BLaER1 treated with 17β-estradiol and CSF1 and Interleukin-3, amounts not matched to agents 10 nM and 100 nM (cell line): ENCODE measurements at regions not wholly inside any gene's neighbourhood (a gene's known extent, or its start where the extent isn't known, plus 50 kb on each side); places are given as distances from the start of the nearest gene placed in this dataset.
"Not testable (repeated sequence)": the region's sequence is repeated elsewhere in the genome, so short reads cannot be mapped to it uniquely, and the experiment has no call there.

Source experiments
- H3K27ac ChIP-seq, 11 experiments: shearing (Covaris generic); formaldehyde crosslinking; 2 replicates each; pipeline ENCODE4 v1.8.1; 2022
- H3K27me3 ChIP-seq, 11 experiments: shearing (Covaris generic); formaldehyde crosslinking; 2 replicates each; pipeline ENCODE4 v1.8.1; 2022
- H3K36me3 ChIP-seq, 11 experiments: shearing (Covaris generic); formaldehyde crosslinking; 2 replicates each; pipeline ENCODE4 v1.8.1; 2022
- H3K4me1 ChIP-seq, 10 experiments: shearing (Covaris generic); formaldehyde crosslinking; 2 replicates each; pipeline ENCODE4 v1.8.1; 2022
- H3K4me2 ChIP-seq, 11 experiments: shearing (Covaris generic); formaldehyde crosslinking; 2 replicates each; pipeline ENCODE4 v1.8.1; 2022
- H3K4me3 ChIP-seq, 10 experiments: shearing (Covaris generic); formaldehyde crosslinking; 2 replicates each; pipeline ENCODE4 v1.8.1; 2022
- H3K9ac ChIP-seq, 11 experiments: shearing (Covaris generic); formaldehyde crosslinking; 2 replicates each; pipeline ENCODE4 v1.8.1; 2022
- H3K9me3 ChIP-seq, 11 experiments: shearing (Covaris generic); formaldehyde crosslinking; replicated peaks in 1 of 11; 2 replicates each; pipeline ENCODE4 v1.8.1; 2022
- H4K20me1 ChIP-seq, 11 experiments: shearing (Covaris generic); formaldehyde crosslinking; 2 replicates each; pipeline ENCODE4 v1.8.1; 2022
- Cebpa-rat ChIP-seq, 11 experiments: shearing (Covaris generic); IDR thresholded peaks; 2 replicates each; pipeline ENCODE4 v1.8.1; 2022

- no peak for TF ChIP-seq Cebpa-rat (IDR thresholded peaks at IDR 0.05)
- H3K9me3 ChIP-seq, result peaks cover 0 to 8% (median 0%) of the 10 kb centered on the region in 11 experiments; a peak in 1 of 22 replicates
- no peaks in the 10 kb centered on the region; a peak in 1 of 22 replicates for H4K20me1 ChIP-seq
- no peaks in the 10 kb centered on the region for H3K27me3 ChIP-seq
- peaks cover 0 to 18% (median under 1%) of the 10 kb centered on the region in 10 experiments; a peak in 5 of 20 replicates for H3K4me1 ChIP-seq
- H3K4me2 ChIP-seq, result no peak overlapping the region
- no peak overlapping the region for H3K4me3 ChIP-seq
- no peak overlapping the region for H3K27ac ChIP-seq
- no peak overlapping the region for H3K9ac ChIP-seq
- H3K36me3 ChIP-seq, result no peaks in the 10 kb centered on the region
Measured at GRCh38 chr1:29628190-29628589, 391.9 kb downstream of the PTPRU start.

GRCh38 chr1:29626726-29627125 is 390.4 kb downstream of the PTPRU start:
- TF ChIP-seq Cebpa-rat (IDR thresholded peaks at IDR 0.05), result no peak
- H3K27me3 ChIP-seq, result no peaks in the 10 kb centered on the region
- H3K36me3 ChIP-seq, result no peaks in the 10 kb centered on the region

GRCh38 chr1:29626066-29626465 is 389.7 kb downstream of the PTPRU start:
- H3K9me3 ChIP-seq, result peaks cover 0 to 8% (median 0%) of the 10 kb centered on the region in 11 experiments; a peak in 1 of 22 replicates
- TF ChIP-seq Cebpa-rat (IDR thresholded peaks at IDR 0.05), result no peak

More at GRCh38 chr1:29626726-29627125, 390.4 kb downstream of the PTPRU start:
- peaks cover 0 to 19% (median 7%) of the 10 kb centered on the region in 10 experiments; a peak in 9 of 20 replicates for H3K4me1 ChIP-seq
- no peak overlapping the region for H3K4me2 ChIP-seq
- H3K4me3 ChIP-seq, result no peak overlapping the region
- peaks cover 0 to 8% (median 0%) of the 10 kb centered on the region in 11 experiments; a peak in 1 of 22 replicates for H3K9me3 ChIP-seq
- no peaks in the 10 kb centered on the region; a peak in 1 of 22 replicates for H4K20me1 ChIP-seq
- no peak overlapping the region for H3K9ac ChIP-seq
- H3K27ac ChIP-seq, result no peak overlapping the region

GRCh38 chr1:29625084-29625420 is 388.7 kb downstream of the PTPRU start:
- H3K27ac ChIP-seq, result no peak overlapping the region
- no peaks in the 10 kb centered on the region; a peak in 1 of 22 replicates for H4K20me1 ChIP-seq
- no peak overlapping the region for H3K4me3 ChIP-seq
- H3K27me3 ChIP-seq, result no peaks in the 10 kb centered on the region
- H3K36me3 ChIP-seq, result no peaks in the 10 kb centered on the region
- peaks cover 0 to 8% (median 0%) of the 10 kb centered on the region in 11 experiments; a peak in 1 of 22 replicates for H3K9me3 ChIP-seq
- H3K9ac ChIP-seq, result no peak overlapping the region
- peaks cover 0 to 17% (median 7%) of the 10 kb centered on the region in 10 experiments; a peak in 7 of 20 replicates for H3K4me1 ChIP-seq
- TF ChIP-seq Cebpa-rat (IDR thresholded peaks at IDR 0.05), result no peak
- no peak overlapping the region for H3K4me2 ChIP-seq

More at GRCh38 chr1:29626066-29626465, 389.7 kb downstream of the PTPRU start:
- no peak overlapping the region for H3K4me3 ChIP-seq
- H3K27ac ChIP-seq, result no peak overlapping the region
- peaks cover 0 to 20% (median 7%) of the 10 kb centered on the region in 10 experiments; a peak in 9 of 20 replicates for H3K4me1 ChIP-seq
- no peak overlapping the region for H3K9ac ChIP-seq
- no peaks in the 10 kb centered on the region for H3K36me3 ChIP-seq
- H3K27me3 ChIP-seq, result no peaks in the 10 kb centered on the region
- H3K4me2 ChIP-seq, result no peak overlapping the region
- H4K20me1 ChIP-seq, result no peaks in the 10 kb centered on the region; a peak in 1 of 22 replicates

GRCh38 chr1:29624320-29625083 is 388.2 kb downstream of the PTPRU start:
- Histone ChIP-seq H3K4me3 (no peak overlapping the region), H3K4me2 (no peak overlapping the region), H3K4me1 (peaks cover 0 to 17% (median 7%) of the 10 kb centered on the region in 10 experiments; a peak in 7 of 20 replicates), H3K27me3 (no peaks in the 10 kb centered on the region), H3K9ac (no peak overlapping the region), H3K9me3 (peaks cover 0 to 8% (median 0%) of the 10 kb centered on the region in 11 experiments; a peak in 1 of 22 replicates), H4K20me1 (no peaks in the 10 kb centered on the region), H3K36me3 (no peaks in the 10 kb centered on the region), H3K27ac (no peak overlapping the region)
- no peak for TF ChIP-seq Cebpa-rat (IDR thresholded peaks at IDR 0.05)

GRCh38 chr1:29623501-29623900 is 387.2 kb downstream of the PTPRU start:
- H3K27me3 ChIP-seq, result no peaks in the 10 kb centered on the region
- TF ChIP-seq Cebpa-rat (IDR thresholded peaks at IDR 0.05), result no peak
- peaks cover 0 to 8% (median 0%) of the 10 kb centered on the region in 11 experiments; a peak in 1 of 22 replicates for H3K9me3 ChIP-seq
- H3K9ac ChIP-seq, result no peak overlapping the region
- H3K4me2 ChIP-seq, result peak overlapping the region in 1 of 11 experiments; percentile 28; a peak in 1 of 22 replicates
- H3K27ac ChIP-seq, result no peak overlapping the region
- H3K36me3 ChIP-seq, result no peaks in the 10 kb centered on the region
- H3K4me1 ChIP-seq, result peaks cover 0 to 18% (median 7%) of the 10 kb centered on the region in 10 experiments; a peak in 9 of 20 replicates
- no peaks in the 10 kb centered on the region for H4K20me1 ChIP-seq
- H3K4me3 ChIP-seq, result no peak overlapping the region

GRCh38 chr1:29621826-29622435 is 385.6 kb downstream of the PTPRU start:
- Histone ChIP-seq H3K27ac (no peak overlapping the region), H3K9me3 (no peaks in the 10 kb centered on the region), H3K27me3 (no peaks in the 10 kb centered on the region), H3K36me3 (no peaks in the 10 kb centered on the region), H3K9ac (no peak overlapping the region), H3K4me1 (peaks cover 0 to 21% (median 10%) of the 10 kb centered on the region in 10 experiments; a peak in 9 of 20 replicates), H3K4me3 (no peak overlapping the region), H3K4me2 (peak overlapping the region in 7 of 11 experiments; percentile 3 to 35 (median 21); a peak in 8 of 22 replicates), H4K20me1 (no peaks in the 10 kb centered on the region)
- TF ChIP-seq Cebpa-rat (IDR thresholded peaks at IDR 0.05), result no peak

- no peaks in the 10 kb centered on the region for H4K20me1 ChIP-seq
- no peak overlapping the region for H3K4me3 ChIP-seq
- H3K4me2 ChIP-seq, result no peak overlapping the region
- no peak overlapping the region for H3K27ac ChIP-seq
- no peaks in the 10 kb centered on the region for H3K9me3 ChIP-seq
- H3K4me1 ChIP-seq, result peaks cover 0 to 21% (median 10%) of the 10 kb centered on the region in 10 experiments; a peak in 9 of 20 replicates
- H3K9ac ChIP-seq, result no peak overlapping the region
- no peak for TF ChIP-seq Cebpa-rat (IDR thresholded peaks at IDR 0.05)
- no peaks in the 10 kb centered on the region for H3K27me3 ChIP-seq
- H3K36me3 ChIP-seq, result no peaks in the 10 kb centered on the region
Measured at GRCh38 chr1:29620631-29621030, 384.3 kb downstream of the PTPRU start.

GRCh38 chr1:29607236-29607635 is 370.9 kb downstream of the PTPRU start:
- no peak overlapping the region for H3K9ac ChIP-seq
- TF ChIP-seq Cebpa-rat (IDR thresholded peaks at IDR 0.05), result no peak
- H4K20me1 ChIP-seq, result no peaks in the 10 kb centered on the region
- no peak overlapping the region for H3K4me3 ChIP-seq
- H3K4me2 ChIP-seq, result no peak overlapping the region
- no peaks in the 10 kb centered on the region for H3K27me3 ChIP-seq
- no peak overlapping the region for H3K27ac ChIP-seq
- no peaks in the 10 kb centered on the region for H3K4me1 ChIP-seq
- no peaks in the 10 kb centered on the region for H3K36me3 ChIP-seq
- H3K9me3 ChIP-seq, result peaks cover 26 to 44% (median 34%) of the 10 kb centered on the region in 11 experiments

GRCh38 chr1:29604796-29605195 is 368.5 kb downstream of the PTPRU start:
- not testable (repeated sequence) for H3K4me1 ChIP-seq, H3K27ac ChIP-seq, H3K4me2 ChIP-seq, H3K27me3 ChIP-seq, H3K9ac ChIP-seq, H4K20me1 ChIP-seq, H3K36me3 ChIP-seq, H3K4me3 ChIP-seq
- H3K9me3 ChIP-seq, result peaks cover 26 to 48% (median 37%) of the 10 kb centered on the region in 11 experiments
